Putamen (tissue), 1 donor: ENCODE measurements at regions not wholly inside any gene's neighbourhood (a gene's known extent, or its start where the extent isn't known, plus 50 kb on each side); places are given as distances from the start of the nearest gene placed in this dataset.

Experiments used
- DNase-seq: peaks from one replicate; pipeline ENCODE4 v3.0.0-alpha.2; 2016; ENCODE audit warnings: low spot score

DNA sequence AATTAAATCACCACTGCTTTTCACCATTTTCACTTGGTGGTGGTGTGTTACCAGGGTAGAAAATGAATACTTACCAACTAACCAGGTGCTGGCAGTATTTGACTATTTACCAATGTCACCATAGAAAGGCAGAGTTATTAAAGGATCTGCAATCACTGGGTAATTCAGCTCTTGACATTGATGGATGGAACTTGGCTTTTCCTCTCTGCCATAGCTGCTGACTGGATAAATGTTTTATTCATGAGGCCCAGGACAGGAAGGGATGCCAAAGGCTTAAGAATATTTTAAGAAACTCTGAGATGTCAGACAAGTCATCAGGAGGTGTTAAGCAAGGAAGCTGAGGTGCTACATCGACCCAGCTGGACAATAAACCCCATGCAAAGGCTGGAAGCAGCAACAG, 495.5 kb upstream of the CFAP20DC start:
- DNase-seq, result no peak

DNA sequence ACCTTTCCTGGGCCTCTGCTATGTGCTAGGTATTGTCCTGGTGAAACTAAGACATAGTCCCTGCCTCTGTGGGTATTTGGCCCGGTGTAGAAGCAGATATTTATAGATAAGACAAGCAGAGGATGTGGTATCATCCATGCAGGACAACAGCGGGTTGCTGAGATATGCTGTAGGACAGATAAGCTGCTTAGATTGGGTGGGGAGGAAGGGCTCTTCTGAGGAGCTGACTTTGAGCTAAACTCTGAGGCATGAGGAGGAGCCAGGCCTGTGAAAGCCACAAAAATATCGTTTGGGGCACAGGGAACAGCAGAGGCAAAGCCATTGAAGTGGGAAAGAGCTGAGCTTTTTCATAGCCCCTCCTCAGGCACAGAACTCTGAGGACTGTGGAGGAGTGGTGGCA, 492.5 kb upstream of the CFAP20DC start:
- no peak for DNase-seq

DNA sequence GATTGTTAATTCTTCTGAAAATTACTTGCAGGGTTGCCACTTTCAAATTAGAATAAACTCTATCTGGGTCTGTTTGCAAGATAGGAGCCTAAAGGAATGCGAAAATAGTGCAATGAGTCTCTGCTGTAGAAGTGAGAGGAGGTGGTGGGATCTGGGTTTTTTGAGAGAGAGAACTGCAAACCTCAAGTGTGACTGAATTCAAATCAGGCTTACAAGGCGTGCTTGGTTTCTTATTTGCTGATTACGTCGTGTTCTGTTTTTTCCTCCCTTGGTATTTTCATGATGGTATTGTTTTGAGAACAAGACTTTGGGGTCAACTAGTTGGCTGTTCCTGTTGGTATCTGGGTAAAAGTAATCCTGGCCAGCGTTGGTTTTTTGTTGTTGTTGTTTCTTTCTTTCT, 490.9 kb upstream of the CFAP20DC start:
- DNase-seq, result no peak

DNA sequence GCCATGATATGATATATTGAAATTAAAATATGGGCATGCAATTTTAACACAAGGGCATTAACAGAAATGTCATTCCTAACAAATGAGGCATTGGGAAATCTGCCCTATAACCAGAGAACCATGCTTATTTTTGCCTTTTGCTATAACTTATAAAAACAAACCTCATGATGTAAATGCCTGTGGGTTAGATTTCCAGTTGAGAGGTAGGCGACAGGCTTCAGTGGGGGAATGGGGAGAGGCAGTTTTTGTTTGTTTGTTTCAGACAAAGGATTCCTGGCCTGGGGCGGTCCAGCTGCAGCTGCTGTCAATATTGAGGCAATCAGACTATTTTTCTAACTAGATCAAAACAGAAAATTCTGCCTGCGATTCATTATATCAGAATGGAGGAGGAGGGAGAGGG, 490.4 kb upstream of the CFAP20DC start:
- DNase-seq, result no peak

DNA sequence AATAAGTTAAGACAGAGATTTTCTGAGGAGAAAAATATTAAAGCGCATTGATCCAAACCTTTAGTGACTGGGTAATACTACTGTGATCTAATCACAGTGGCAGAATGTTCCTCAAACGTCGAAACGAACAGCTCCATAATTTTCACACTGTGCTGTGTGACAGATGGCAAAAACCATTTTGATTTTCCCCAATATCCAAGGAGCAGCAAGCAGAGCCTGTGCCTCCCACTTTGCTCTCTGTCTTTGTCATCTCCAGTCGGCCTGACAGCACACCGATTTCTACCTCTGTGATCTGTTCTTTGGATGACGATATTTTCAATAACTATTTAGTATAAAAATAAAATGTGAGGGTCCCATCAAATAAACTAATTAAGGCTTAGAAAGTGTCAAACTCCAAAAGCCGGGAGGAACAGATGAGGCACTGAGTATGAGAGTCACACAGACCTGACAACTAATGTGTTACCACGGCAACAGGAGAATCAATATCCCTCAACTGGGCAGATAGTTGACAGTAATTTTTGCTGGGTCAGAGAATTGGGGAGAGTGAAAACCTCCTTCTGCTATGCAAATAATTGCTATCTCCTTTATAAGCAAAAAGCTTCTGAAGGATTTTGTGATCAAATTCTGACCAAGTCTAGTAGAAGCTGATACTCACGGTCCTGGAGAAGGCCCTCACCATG, 489.1 kb upstream of the CFAP20DC start:
- no peak for DNase-seq

DNA sequence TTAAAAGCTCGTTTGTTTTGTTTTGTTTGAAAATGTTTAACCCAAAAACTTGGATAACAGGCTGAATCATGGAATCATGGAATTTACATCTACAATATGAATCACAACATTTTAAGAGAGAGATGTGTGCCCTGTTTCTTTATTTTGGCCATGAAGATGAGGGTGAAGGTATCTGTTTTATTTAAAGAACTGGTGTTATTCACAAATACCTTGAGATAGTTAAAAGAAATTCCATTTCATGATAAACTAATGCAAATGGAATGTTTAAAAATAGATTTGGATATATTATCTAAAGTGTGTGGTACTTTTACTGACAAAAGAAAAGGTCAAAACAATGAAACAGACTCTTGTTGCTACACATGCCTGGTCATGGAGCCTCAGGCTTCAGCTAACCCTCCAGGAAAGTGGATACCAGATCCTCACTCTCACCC, 486.0 kb upstream of the CFAP20DC start:
- DNase-seq, result no peak

DNA sequence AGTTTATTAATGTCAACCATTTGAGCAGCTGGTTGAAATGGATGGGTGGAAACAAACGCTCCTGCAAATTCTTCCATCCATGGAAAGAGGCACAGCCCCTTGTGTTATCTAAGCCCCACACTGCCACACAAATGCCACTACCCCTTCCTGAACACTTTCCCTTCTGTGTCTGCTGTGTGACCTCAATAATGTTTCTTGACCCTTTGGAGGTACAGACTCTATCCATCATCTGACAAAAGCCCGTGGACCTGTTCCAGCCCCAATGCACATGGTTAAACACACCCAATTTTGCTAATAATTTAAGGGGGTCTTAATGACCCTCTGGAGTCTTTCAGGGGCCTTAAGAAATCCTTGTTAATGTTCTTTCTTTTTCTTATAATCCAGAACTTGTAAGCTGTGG, 482.2 kb upstream of the CFAP20DC start:
- DNase-seq, result no peak

DNA sequence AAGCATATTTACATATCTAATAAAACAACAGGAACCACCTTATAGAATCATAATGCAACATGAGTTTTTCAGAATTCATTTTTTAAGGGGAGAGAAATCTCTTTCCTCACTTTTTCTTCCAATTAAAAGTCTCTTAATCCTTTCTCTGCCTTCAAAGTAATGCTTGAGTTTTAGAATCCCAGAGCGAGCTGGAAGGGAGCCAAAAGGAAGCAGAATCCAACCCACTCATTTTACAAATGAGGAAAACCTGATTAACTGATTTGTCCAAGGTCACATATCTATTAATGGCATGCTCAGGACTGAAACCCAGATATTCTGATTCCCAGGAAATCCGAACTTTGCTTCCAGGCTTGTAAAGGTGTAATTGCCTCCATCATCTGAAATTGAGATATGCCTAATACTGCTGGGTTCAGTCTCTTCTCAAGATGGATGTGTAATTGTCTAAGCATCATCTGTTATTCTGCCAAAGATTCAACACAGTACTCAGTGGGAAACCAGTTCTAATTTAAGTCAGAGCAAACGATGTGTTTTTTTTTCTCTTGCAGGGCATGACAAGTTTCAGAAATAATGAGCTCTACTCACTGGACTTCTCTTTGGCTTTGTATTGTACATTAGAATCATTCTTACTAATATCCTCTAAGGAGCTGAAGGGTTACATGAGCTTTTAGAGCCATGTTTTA, 481.4 kb upstream of the CFAP20DC start:
- no peak for DNase-seq

DNA sequence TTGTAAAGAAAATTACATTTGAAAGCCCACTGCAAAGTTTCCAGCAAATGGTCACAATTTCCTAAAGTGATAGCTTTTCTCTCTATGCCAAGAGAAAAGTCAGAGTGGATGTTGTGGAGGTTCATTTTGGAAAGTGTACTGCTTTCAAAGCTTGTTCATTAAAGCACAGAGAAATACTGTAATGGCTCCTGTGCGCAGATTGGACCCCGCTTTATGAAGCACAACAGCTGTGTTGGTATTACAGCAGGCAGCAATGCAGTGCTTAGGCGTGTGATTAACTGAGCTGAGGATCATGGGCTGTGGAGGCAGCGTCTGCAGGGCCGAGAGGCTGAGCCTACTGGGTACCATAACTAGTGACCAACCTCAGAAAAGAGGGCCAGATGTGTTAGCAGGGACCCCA, 478.4 kb upstream of the CFAP20DC start:
- DNase-seq, result no peak

DNA sequence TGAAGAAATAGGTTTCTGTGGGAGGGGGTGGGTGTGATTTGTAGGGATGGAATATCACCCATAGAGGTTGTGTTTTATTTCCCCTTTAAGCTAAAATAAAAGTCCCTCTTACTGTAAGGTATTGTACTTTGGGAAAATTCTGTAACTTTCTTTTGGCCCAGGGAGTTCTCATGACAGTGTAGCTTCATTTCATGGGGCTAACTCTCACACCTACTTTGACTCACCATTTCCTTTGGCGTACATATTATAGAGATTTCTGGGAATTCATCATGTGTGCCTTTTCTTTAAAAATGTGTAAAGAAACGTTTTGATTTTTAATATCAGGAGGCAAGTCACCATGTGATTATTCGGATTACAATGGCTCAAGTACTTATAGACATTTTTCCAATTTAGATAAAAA, 477.7 kb upstream of the CFAP20DC start:
- DNase-seq, result no peak

DNA sequence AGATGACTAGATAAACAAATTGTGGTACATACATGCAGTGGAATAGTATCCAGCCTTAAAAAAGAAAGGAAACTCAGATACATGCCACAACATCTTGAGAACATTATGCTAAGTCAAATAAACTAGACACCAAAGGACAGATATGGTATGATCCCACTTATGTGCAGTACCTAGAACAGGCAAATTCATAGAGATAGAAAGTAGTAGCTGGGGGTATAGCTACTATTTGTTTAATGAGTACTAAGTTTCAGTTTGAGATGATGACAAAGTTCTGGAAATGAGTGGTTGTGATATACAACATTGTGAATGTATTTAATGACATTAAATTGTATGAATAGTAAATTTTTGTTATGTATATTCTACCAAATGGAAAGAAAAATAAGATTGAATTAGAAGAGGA, 477.2 kb upstream of the CFAP20DC start:
- DNase-seq, result no peak

DNA sequence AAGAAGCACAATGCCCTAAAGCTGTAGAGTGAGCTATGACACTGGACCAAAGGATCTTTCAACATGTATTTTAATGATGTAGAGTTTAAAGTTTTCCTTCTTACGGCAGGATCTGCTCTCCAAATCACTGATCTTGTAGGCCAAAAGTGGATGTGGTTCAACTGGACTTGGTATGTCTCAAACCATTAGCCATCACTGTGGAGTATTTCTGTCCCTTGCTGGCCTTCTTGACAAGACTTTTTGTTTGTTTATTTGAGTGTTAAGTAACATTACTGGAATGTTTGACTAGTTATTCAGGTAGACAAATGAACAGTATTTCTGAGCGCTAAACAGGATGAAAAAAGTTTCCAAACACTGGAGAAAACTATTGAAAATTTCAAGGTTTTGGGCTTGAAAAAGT, 472.7 kb upstream of the CFAP20DC start:
- no peak for DNase-seq

DNA sequence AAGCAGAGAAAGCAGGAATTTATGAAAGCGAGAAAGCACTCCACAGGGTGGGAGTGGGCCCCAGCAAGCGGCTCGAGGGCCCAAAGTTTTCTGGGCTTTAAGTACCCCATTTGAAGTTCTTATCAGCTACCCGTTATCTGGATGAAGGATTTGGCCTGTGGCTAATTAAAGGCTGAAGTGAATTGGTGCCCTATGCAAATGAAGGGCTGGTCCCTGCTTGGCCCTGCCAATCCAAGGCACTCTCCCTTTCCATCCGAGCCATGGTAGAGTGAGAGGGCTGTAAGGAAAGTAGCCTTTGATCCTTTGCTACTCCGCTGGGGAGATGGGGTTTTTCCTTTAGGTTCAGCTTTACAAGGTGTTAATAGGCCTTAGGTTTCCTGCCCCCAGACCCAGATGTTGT, 469.3 kb upstream of the CFAP20DC start:
- no peak for DNase-seq

DNA sequence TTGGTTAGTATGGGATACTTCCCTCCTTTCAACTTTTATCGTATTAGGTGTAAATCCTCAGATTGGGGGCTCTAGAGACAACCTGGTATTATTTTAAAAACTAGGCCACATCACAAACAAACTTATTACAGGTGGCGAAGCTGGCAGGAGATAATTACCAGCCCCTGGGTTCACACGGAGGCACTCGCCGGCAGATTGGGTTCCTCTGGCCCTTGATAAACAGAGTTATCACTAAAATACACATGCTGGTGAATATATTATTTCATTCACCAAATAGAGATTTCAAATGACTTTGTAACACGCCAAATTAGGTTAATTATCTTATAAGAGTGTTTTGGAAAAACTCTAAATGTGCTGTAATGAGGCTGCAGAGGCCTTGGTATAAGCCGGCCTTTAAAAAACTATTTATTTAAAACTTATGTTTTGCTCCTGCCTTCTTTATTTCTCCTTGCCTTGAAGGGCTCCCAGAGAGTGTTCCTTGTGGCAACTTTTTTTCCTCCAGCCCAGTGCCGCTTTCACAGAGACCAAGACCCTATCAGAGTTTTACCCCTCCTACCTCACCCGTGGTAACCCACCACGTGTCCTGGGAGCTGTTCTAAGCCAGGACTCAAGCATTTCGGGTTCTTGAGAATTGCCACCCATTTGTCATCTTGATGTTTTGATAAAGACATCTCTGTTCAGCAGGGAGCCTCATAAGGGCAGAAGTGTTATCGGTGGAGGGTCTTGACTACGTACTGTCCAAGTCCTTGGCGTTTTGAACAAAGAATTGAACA, 468.6 kb upstream of the CFAP20DC start:
- no peak for DNase-seq

DNA sequence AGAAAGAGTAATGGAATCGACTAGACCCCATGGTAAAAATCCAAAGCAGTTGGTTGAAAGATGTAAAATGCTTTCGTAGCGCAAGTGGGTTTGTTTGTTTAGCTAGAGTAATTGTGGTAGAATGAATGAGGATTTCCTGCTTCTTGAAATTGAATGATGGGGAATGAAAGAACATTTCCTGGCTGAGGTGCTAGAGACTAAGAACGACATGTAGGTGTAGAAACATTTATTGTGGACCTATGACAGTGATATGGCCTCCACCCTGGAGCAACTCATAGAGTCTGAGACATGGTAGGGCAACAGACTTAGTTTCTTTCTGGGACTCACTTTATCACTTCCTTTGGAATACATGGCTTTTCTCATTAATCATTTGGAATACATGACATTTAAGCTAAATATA, 467.6 kb upstream of the CFAP20DC start:
- no peak for DNase-seq

DNA sequence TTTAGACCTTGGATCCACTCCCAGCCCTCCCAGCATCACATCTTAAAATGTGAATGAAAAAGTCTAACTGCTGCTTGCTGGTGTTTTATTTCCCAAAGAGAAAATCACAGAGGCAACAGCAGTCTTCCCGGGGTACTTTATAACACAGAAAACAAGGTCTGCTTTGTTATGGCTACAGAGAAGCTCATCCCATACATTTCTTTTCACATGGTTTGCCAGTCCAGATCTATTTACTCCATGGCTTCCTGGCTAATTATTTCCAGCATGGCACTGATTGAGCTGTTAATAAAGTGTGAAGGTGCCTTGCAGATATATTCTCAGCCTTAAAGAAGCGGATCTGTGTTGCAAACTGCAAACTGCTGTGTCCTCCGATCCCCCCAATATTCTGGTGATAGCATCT, 466.1 kb upstream of the CFAP20DC start:
- DNase-seq, result no peak

DNA sequence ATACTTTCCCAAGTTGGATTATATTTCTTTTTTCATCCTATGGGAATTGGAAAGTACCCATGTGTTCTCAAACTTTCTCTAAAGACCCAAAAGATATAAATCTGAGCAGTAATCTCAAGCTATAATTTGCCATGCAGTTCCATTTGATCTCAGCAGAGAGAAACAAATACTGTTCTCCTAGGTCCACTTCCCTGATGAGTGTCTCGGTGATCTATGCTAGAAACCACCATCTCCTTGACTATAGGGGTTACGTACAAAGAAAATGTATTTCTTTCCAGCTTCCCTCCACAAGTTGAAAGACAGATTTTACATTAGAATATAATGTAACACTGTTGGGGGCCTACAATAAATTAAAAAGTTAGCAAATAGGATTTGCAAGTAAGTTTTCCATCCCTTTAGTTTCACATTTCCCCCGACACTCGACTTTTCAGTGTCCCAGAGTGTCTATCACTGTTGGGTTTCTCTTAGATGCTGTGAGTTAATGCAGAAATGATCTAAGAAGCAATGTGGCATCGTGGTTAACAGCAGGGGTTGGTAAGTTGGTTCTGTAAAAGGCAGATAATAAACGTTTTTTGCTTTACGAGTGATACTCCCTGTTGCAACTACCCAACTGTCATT, 465.1 kb upstream of the CFAP20DC start:
- no peak for DNase-seq

DNA sequence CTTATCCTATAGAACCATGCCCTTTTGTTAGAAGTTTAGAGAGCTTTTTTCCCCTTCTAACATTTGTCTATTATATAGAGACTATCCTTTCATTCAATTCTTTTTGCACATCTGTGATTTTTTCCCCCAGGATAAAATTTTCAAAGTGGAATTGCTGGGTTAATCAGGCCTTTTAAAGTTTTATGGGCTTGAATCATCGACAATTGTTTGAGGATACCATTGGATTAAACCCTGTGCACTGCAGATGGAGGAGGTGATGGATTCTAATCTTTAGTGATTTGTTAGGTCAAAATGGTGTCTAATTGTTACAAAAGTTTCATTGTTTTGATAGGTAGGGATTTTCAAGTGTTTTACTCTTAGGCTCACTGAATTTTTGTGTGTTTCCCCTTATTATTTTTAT, 463.7 kb upstream of the CFAP20DC start:
- no peak for DNase-seq

DNA sequence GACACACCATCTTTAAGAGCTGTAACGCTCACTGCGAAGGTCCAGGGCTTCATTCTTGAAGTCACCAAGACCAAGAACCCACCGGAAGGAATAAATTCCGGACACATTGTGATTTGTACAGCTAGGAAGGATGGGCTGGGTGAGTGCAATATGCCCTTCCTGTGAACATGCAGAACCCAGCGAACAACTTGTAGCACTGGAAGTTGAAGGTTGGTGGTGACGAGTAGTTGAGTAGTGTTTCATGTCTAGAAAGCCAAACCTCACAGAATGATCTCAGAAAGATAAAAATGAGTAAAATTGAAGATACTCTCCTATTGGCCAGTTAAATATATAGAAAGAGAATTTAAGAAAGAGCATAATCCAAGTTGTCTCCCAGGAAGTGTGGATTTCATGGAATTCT, 462.2 kb upstream of the CFAP20DC start:
- DNase-seq, result no peak

DNA sequence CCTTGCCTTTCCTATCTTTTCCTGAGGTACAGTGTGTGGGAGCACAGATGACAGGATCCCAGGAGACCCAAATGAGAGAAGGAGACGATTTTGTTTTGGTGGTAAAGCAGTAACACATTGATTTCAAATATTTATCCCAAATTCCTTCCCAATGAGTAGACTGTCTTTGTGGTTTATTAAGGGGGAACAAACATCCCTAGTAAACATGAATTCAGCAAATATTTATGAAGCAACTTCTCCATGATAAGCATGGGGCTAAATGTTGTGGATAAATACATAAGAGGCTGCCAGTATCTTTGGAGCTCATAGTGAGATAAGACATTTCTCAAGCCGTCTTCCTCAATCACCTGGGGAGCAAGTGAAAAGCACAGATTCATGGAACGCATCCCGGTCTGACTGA, 460.8 kb upstream of the CFAP20DC start:
- DNase-seq, result no peak

DNA sequence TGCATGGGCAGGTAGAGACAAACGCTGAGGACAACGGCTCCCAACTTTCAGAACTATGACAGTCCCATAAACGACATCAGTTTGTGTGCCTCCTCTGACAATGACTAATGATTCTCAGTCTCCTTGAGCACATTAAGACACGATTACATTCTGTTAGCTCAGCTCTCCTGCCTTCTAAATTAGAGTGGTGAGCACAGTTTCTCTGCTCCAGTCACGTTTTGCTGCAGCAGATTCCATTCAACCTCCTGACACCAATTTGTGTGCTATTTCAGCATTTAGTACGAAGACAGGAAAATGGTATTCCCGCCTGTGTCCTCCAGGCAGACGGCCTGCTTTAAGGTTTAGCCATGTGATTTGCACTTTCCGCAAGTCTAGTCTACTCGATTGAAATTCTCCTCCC, 458.4 kb upstream of the CFAP20DC start:
- DNase-seq, result no peak

DNA sequence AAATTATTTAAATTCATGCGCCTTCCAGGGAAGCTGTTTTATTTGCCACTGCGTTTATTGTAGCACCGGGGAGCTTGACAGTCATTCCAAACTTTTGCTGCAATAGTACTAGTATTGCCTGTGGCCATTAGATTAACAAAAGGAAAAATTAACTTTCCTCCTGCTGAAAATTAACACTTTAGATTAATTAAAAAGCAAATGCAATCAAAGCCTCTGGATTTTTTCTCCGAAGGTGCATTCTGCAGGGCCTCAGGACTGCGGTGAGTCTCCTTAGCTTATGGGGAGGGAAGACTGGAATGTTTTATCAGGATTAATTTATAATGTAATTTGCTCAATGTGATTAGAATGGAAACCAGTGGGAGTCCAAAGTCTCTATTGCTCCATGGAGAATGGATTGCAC, 456.4 kb upstream of the CFAP20DC start:
- no peak for DNase-seq

DNA sequence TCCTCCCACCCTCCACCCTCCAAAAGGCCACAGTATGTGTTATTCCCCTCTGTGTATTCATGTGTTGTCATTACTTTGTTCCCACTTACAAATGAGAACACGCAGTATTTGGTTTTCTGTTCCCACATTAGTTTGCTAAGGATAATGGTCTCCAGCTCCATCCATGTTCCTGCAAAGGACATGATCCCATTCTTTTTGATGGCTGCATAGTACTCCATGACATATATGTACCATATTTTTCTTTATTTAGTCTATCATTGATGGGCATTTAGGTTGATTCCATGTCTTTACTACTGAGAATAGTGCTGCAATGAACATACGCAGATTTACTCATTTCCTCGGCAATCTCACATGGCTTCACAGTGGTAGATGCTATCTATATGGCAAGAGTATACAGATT, 453.6 kb upstream of the CFAP20DC start:
- DNase-seq, result no peak
